NOMO-1 treated with DMSO at 0.1 percent for 48 hours (cell line): ENCODE measurements at regions not wholly inside any gene's neighbourhood (a gene's known extent, or its start where the extent isn't known, plus 50 kb on each side); places are given as distances from the start of the nearest gene placed in this dataset.

Source experiments
- DNase-seq: peaks from one replicate; lab custom pipeline; 2025; ENCODE audit not compliant: unreplicated experiment; lab: John Stamatoyannopoulos, UW

DNA sequence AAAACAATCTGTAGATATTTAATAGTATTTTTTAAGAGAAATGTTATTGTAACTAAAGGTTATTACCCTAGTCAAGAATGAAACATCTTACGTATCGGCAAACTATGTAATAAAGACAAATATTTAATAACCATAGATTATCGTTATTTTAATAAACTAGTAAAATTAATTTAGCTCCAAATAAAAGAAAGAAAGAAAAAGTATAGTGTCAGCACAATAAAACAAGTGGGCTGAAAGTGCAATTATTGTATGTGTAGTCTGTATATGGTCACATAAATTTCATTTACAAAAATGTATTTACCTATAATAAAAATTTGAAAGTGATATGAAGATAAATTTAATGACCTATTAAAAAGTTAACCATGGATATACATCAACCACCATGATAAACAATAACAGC lies 1258.4 kb upstream of the MIR17HG start:
- DNase-seq, result no peak

DNA sequence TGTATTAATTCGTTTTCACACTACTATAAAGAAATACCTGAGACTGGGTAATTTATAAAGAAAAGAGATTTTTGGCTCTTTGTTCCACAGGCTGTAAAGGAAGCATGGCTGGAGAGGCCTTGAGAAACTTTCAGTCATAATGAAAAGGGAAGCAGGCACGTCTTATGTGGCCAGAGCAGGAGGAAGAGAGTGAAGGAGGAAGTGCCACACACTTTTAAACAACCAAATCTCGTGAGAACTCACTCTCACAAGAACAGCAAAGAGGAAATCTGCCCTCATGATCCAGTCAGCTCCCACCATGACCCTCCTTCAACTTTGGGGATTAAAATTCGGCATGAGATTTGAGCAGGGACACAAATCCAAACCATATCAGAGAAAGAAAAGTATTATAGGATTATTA lies 1255.9 kb upstream of the MIR17HG start:
- DNase-seq, result peak; percentile 73

DNA sequence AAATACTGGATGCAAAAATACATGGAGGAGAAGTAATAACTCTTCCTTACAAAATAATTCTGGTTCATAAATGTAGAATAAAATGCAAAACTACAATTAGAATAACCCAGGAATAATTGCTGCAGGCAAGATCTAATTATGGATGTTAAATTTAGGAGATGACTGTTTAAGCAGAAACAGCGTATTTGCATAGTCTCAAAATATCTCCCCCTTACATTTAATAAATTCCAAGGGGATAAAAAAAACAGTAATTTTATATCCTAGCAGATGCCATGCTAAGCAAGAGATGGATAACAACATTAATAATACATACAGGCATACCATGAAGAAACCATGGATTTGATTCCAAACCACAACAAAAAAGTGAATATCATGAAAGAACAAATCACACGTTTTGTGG lies 1253.1 kb upstream of the MIR17HG start:
- no peak for DNase-seq

DNA sequence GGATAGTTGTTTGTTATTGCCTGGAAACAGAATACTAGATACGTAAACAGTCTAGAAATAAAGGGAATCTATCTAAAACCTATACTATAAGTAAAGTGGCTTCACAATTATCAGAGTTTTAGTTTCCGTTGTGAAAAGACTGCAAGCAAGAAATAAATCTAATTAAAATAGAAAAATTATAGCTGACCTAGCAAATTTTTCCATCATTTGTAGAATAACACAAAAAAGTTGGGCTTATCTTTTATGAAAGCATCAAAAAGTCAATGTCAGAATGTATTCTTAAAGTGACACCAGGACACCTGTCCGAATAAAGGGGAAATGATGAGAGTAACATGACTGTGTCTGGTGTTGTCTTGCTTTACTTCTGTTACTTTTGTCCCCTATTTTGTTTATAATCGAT lies 1248.9 kb upstream of the MIR17HG start:
- DNase-seq, result no peak

DNA sequence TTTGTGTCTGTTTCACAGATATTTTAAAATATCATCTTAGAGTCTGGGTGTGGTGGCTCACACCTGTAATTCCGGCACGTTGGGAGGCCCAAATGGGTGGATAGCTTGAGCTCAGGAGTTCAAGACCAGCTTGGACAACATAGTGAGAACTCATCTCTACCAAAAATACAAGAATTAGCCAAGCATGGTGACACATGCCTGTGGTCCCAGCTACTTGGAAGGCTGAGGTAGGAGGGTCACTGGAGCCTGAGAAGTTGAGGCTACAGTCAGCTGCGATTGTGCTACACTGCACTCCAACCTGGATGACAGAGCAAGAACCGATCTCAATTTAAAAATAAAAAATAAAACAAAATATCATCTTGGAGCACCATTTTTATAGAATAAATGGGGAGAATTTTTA lies 1247.6 kb upstream of the MIR17HG start:
- DNase-seq, result no peak

DNA sequence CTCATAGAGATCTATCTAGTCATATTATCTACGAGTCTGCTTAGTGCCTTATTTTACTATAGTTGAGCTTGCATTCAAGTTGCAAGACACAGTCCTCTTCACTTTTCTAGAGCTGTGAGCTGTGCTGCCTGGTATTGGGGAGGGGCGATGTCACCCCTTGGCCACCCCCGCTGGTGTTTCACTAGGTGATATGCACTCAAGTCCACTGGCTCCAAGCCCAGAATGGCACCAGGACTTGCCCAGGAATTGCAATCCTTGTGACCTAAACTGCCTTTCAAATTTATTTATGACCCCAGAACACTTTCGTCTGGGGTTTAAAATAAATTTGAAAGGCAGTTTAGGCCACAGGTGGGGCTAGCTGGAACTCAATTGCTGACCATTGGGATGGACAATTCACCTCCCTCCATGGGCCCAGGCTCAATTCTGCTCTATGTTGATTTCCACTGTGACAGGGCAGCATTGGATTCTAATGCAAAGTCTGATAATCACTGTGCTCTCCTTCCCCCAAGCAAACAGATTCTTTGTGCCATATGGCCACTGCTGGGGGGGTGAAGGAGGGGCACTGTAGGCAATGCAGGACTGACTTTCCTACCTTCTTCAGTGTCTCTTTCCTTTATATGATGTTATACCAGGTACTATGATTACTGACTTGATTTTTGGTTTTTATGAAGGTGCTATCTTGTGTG lies 1244.2 kb upstream of the MIR17HG start:
- DNase-seq, result no peak

DNA sequence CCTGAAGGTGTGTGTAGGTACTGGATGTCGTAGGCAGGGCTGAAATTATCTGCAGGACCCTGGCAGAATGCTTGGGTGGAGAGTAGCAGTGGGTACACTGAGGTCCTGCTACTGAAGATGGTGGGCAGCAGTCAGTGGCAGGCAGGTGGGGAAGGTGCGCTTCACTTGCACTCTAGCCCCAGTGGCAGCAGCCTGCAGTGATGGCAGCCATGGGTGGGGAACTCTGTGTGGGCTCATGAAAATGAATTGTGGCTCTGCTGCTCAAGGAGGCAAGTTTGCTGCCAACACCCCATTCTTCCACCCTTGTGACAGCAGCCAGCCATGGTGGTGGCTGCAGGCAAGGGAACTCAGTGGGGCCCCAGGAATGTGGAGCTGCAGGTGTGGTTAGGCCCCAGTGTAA lies 1242.7 kb upstream of the MIR17HG start:
- no peak for DNase-seq

DNA sequence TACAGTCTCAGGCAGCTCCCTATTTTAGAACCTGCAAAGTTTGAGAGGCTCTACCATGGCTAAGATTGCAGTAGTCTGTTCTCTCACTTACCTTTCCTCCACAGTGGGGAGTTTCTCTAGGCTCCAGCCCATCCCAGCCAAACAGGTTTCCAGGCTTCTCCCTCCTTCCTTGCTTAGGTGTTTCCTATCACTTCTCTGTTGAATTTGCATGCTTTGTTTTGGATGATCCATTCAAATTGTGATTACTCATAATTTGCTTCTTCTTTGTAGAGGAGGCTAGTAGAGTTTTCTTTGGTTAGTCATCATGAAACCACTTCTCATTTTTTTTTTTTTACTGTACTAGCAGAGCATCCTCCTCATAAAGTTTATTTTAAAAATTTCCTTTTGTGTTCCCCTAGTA lies 1242.2 kb upstream of the MIR17HG start:
- DNase-seq, result peak; percentile 77

DNA sequence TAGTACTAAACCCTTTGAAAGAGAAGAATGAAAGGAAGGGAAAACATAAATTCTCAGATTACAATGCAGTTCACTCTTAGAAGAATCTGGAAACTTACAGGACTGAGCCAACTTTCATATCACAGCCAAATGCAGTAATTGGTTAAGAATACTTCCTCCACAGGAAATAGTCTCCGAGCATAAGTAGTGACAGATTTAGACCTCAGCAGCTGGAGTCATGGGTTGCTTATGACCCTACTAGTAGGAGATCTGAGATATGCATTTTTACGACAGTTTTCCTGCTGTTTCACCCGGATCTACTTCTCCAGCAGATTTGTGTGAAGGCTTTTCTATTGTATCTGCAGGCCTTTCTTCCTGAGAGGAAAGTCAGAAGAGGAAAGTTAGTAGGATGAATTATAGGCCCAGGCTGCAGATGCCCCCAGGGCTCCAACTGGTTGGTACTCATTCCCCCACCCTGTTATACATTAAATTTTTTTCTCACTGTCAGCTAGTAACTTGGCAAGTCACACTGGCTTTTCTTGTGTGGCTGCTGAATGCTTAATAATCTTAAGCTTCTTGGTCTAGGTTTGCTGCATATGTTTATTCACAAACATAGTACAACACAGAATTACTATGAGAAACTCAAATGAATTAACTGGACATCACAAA lies 1241.5 kb upstream of the MIR17HG start:
- DNase-seq, result peak; percentile 47

DNA sequence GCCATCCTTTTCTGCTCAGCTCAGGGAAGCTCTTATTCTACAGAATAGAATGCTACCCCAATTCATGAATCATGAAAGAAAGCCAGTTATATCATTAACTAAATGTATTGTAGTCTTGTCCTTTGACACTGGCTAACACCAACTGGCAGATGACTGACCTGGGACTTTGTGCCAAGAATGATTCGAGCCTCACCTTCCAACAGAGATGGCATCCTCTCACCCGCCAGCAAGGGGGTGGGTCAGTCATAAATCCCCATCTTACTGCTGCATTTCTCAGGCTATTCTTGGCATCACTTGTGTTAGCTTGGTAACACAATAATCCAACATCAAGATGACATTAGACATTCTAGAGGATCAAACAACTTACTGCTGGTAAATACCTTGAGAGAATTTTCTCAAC lies 1239.8 kb upstream of the MIR17HG start:
- no peak for DNase-seq

DNA sequence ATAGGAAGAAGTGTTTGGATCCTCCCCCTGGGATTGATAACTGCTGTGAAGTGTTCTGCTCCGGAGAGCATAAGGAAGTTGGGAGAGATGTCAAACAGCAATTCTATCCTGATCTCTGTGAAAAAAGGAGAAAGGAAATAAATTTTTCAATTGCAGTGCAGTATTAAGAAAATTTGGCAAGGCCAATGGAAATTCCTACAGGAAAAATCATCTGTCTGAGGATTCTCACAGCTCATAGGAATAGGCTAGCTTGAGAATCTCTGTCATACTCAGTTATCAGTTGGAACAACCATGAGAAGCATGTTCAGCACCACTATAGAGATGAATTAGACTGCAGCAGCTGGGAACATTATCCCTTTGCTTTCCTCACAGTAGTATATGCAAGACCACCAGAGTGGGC lies 1238.9 kb upstream of the MIR17HG start:
- DNase-seq, result no peak

DNA sequence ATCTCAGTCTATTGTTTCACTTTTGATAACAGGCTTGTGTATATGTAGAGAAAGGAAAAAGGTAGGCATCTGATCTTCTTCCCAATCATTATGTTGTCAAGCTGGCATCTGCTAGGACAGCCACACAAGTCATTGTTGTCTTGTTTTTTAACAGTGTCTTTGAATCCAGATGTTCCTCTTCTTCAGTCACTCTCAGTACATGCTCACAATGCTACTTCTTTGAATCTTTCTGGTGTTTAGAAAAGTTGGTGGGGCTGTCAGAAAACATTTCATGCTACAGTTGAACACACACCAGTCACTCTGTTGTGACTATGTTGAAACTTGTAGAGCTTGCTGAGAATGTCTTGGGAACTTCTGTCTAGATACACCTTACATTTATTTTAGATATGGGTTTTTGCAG lies 1231.4 kb upstream of the MIR17HG start:
- DNase-seq, result no peak

DNA sequence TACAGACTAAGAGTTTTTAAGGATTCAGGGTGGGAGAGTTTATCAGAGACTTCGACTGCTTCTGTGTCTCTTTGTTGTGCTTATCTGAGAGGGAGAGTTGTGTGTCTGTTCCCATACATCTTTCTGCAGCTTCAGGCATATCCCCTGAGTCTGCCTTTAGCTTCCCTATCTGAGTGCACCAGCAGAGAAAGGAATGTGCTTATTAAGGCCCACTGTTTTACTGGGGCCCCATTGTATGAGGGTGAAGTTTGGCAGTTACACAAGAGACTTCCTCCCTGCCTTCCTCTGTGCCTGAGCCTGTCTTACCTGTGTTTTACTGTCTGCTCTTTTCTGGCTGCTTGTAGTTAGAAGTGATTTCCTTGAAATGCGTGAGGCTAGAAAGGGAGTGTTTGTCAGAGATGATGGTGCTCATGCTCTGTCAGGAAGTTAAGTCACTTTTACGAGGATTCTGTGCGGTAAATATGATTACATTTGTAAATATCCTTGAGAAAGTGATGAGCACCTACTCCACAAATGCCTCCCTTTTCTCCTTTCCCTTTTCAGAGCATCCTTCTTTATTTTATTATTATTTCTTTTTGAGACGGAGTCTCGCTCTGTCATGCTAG lies 1228.9 kb upstream of the MIR17HG start:
- DNase-seq, result no peak

DNA sequence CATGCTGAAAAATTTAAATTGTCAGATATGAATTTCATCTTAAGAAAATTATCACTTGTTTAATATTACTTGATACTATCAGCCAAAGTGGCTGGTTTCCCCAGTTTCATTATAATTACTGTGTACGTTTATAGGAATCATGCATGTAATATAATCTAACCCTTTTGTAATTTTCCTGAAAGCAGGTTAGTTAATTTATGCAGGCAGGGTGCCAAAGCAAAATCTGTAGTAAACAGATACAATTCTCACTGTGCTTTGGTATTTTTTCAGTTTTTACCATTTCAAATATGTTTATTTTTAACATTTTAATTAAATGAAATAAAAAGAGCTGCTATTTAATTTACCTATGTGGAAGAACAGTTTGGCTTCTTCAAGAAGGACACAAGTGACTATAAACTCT lies 1227.5 kb upstream of the MIR17HG start:
- no peak for DNase-seq

DNA sequence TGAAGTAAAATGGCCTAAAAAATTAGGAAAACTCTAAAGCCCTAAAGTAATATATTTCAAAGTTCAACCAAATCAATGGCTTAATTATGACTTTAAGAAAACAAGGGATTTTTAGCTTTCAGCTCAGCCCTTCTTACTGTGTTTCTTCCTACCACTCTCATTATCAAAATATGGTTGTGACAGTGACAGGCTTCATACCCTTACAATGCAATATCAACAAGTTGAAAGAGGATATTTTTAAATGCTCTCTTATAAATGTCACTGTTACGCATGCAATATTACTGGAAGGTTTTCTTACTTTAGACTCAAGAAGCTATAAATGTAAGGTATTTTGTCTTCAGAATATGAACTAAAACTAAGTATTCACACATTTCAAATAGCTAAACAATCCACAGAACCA lies 1225.7 kb upstream of the MIR17HG start:
- no peak for DNase-seq

DNA sequence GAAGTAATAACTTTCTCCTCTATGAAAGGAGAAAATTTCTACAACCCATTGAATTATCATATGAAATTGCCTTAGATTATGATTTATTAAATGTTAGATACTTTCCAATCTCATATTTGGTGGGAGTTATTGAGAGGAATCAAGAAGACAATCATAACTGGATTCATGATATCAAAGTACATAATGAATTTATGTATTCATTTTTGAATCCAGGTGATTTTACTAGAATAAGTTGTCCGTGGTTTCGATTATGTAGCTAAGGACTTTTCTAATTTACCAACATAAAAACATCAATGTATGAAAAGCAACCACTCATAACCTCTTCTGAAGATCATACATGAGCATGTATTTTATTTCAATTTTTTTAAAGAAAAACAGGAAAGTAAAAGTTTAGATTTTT lies 1225.0 kb upstream of the MIR17HG start:
- no peak for DNase-seq

DNA sequence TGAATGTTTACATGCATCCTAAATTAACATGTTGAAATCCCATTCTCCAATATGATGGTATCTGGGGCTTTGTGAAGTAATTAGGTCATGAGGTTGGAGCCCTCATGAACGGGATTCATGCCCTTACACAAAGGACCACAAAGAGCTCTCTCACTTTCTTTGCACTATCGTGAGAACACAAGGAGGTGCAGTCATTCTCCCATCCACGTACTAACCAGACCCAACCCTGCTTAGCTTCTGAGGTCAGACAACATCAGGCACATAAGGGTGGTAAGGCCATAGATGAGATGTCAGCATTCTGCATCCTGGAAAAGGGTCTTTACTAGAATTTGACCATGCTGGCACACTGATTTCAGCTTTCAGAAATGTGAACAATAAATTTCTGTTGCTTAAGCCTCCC lies 1211.9 kb upstream of the MIR17HG start:
- DNase-seq, result no peak

DNA sequence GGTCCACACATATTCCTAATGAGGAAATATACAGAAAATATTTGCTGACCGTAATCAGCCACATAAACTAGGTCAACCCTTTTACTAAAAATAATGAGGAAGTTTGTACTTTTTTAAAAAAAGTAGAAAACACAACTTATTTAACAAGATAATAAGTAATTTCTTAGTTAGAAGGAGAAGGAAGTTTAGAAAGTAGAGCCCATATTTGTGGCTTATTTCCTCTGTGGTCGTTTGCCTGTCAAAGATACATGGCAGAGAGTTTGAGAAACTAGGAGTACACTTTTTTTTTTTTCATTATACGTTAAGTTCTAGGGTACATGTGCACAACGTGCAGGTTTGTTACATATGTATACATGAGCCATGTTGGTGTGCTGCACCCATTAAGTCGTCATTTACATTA lies 1205.2 kb upstream of the MIR17HG start:
- no peak for DNase-seq

DNA sequence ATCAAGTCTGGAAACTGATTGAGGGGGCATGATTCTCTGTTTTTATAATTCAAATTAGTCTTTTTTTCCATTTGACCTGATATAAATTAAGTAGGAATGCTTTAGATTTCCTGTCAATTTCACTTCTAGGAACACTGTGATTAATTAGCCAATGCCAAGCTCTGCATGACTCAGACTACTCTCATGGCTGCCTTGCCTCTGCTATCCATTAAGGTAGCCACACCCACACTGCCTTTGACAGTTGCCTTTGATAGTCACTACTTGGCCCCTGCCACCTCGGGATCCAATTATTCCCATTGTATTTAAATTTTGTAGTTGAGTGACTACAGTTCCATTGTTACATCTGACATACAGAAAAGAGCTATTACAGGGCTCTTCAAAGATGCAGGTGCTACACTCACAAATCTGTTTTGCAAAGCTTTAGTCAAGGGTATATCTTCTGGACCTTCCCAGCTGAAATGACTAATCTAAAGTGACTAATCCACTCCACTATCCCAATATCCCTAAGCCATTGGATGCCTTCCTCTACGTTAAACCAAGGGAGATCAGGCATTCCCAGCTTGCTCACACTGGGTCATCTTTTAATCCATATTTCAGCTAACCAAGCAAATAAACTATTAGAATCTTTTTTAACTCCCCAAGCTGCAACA lies 1193.1 kb upstream of the MIR17HG start:
- DNase-seq, result no peak

DNA sequence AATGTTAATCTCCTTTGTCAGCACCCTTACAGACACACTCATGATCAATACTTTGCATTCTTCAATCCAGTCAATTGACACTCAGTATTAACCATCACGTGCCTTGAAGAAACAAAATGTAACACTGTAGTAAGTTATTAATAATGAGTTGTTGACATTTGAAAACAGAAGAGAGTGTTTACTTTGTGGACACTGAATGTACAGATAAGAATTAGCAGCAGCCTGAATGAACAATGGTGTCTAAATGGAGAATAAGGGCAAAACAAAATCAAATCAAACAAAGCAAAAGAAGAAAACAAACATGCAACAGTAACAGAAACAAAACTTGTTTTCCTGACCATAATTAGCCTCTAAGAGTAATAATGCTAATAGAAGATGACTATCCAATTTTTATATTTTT lies 1191.1 kb upstream of the MIR17HG start:
- no peak for DNase-seq

DNA sequence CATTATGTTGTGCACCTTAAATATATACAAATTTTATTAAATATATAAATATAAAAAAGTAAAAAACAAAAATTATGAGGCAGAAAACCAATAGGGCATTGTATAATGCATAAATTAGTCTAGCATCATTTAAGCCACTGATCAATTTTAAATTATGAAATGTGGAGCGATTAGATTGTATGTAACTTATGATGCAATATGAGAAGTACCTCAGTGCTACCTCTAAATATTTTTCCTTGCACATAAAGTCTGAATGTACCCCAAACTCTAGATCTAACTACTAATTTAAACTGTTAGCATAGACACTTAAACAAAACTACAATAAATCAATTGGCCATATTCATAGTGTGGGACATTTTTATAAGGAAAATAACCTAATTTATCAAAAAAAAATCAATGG lies 1178.5 kb upstream of the MIR17HG start:
- DNase-seq, result no peak

DNA sequence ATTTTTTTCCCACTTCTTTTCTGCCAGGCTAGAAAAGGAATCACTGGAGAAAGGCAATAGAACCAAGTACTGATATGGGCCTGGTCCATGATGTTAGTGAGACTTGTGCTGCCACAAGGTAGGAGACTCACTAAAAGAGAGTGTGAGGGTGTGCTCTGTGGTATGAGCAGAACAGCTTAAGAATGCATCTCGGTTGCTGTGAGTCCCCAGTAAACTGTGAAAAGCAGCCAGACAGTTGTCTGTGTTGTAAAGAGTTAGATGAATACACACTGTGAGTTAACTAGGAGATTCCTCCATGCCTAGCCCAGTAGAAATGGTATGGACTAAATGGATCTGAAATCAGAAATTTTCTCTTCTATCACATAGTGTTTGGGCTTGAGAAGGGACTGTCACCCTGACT lies 1177.3 kb upstream of the MIR17HG start:
- no peak for DNase-seq
